ENCODE measurements at regions not wholly inside any gene's neighbourhood (a gene's known extent, or its start where the extent isn't known, plus 50 kb on each side); places are given as distances from the start of the nearest gene placed in this dataset.

DNA sequence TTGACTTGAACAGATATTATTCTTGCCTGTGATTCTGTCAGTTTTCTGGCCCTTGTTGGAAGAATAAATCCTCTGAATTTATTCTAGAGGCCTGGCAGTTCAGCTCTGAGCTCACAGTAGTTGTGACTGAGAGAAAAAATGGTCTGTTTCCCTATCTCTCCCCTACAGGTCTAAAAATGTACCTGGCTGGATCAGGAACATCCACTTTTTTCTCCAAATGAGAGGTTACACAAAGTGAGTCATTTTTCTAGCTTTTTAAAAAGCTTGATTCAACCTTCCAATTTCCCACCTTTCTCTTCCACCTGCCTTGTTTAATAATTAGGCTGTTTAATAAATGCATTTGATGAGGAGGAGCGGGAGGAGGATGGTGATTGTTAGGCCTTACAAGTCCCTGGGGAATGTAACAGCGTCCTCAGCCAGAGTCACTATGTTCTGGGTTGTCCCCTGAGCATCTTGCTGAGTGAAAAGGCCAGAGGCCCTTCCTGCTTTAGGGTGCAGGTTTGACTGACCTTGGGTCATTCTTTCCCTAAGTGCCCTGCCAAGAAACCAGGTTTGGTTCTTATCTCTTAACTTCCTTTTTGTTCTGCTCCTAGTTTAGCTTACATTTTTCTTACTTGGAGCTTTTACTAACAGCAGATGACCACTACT lies 91.7 kb upstream of the FUT8 start:
- TF ChIP-seq SMYD3 (CRISPR knock-in tag; IDR thresholded peaks at IDR 0.05) (no peak), FOXJ3 (CRISPR knock-in tag; IDR thresholded peaks at IDR 0.05; ENCODE audit: borderline replicate concordance) (no peak), MYNN (CRISPR knock-in tag; IDR thresholded peaks at IDR 0.05; ENCODE audit: low read depth) (no peak), MED13 (CRISPR knock-in tag; IDR thresholded peaks at IDR 0.05) (no peak)
